ENCODE measurements at regions not wholly inside any gene's neighbourhood (a gene's known extent, or its start where the extent isn't known, plus 50 kb on each side); places are given as distances from the start of the nearest gene placed in this dataset.

- DNase-seq, result no peak
These were observed 402.1 kb downstream of the PDCD6IP start for GRCh38 chr3:34200576-34200975.

DNA sequence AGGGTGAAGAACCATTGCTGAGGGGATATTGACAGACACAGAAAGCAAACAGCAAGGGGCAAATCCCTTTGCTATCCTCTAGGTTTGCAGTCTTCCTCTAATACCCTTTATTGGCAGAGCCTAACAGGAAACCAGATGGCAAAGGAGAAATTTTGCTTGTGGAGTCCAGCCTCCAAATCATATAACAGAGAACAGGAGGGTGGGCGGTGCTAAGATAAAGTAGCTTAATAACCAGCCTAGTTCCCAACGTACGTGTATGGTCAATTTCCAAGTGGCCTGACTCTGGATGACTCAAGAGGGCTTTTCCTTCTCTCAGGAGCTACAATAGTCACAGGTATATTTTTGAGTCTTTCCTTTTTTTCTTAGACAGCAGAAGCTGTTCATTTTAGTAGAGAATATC, 404.5 kb downstream of the PDCD6IP start:
- DNase-seq, result no peak

DNA sequence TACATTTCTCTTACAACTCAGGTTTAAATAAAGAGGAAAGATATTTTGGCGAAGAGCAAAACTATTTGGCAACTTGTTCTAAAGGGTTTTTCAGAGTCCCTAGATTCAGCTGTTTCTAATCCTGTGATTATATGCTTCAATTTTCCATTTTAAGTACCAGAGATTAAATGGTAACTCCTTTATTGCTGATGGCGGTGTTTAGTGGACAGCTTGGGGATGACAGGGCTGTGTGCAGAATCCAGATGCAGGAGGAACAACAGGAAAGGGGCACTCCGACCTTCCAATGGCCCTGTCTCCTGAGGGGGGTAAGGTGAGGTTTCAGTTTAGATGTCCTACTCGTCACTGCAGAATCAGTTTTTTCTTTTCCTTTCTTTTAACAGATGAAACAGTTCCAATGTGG, 405.0 kb downstream of the PDCD6IP start:
- no peak for DNase-seq

DNA sequence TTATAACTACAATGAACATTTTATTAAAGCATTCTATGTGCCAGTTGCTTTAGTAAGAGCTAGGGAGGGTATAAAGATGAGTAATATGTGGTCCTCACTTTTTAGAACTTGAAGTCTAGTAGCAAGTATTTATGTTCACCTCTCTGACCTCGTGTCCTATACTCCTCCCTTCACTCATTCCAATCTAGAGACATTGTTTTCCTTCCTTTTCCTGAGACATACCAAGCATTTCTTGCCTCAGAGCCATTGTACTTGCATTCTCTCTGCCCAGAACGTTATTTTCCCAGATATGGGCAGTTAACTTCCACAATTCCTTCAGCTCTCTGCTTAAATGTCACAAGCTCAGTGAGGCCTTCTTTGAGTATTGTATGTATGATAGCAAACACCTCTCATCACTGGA, 408.6 kb downstream of the PDCD6IP start:
- no peak for DNase-seq

GRCh38 chr3:34207806-34208205, 409.4 kb downstream of the PDCD6IP start:
- no peak for DNase-seq

DNA sequence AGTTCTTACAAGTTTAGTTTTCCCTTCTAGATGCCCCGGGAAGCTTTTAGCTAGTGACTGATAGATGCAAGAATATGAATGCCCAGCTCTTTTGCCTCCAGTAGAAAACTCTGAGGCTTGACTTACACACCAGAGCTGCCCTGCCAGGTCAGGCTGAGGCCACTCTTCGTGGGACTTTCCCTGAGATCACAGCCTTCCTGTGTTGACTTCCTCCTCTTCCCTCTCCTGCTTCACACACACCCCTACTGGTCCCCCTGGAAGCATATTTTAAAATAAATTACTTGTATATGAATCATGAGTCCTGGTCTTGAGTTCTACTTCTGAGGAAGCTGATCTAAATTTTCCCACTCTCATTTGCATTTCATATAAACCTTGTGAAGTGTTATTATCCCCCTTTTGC, 413.7 kb downstream of the PDCD6IP start:
- no peak for DNase-seq

GRCh38 chr3:34212656-34213055, 414.2 kb downstream of the PDCD6IP start:
- no peak for DNase-seq

DNA sequence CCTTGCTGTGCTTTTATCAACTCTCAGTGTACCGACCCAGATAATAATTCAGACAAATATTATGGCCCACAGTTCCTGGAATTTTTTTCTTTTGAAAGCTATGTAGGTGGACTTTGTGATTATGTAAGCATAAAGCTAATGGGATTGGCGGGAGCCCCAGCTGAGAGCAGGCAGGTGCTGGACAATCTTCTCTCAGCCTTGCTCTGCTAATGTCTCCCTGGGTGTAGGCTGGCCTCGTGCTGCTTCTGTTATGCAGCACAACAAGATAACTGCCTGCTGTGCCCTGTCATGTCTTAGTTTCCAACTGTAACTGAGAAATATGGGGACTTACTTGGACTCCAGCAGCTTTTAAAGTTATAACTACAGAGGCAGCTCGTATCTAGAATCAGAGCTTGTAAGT, 415.0 kb downstream of the PDCD6IP start:
- DNase-seq, result no peak

DNA sequence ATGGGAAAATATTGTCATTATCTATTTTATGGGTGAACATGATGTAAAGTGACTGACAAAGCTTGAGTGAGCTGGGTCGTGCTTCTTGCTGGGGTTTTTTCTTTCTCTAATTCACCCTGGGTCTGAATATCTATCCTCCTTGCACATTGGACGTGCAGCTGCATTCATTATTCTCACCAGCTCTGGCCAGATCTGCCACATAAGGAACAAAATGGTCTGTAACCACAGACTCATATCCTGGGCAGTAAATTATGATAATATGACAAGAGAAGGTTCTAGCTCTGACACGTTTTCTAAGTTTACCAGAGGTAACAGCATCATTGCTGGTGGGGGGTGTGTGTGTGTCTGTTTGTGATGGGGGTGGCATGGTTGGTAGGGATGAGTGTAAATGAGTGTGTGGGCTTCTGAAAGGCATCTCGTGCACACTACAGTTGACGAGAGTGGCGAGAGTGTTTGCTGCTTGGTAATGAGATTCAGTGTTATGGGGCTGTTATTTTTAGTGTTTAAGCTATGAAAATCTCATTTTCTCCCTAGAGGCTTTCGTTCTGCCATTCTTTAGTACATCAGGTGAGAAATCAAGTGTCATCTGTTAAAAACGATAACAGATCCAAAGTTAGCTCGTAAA, 418.4 kb downstream of the PDCD6IP start:
- no peak for DNase-seq

- DNase-seq, result no peak
These were observed 420.4 kb downstream of the PDCD6IP start for GRCh38 chr3:34218706-34219385.

GRCh38 chr3:34219556-34219955, 421.1 kb downstream of the PDCD6IP start:
- no peak for DNase-seq

GRCh38 chr3:34225821-34226366, 427.5 kb downstream of the PDCD6IP start:
- DNase-seq, result no peak

- no peak for DNase-seq
These were observed 431.4 kb downstream of the PDCD6IP start for GRCh38 chr3:34229876-34230275.

- no peak for DNase-seq
These were observed 436.7 kb downstream of the PDCD6IP start for GRCh38 chr3:34235096-34235495.

DNA sequence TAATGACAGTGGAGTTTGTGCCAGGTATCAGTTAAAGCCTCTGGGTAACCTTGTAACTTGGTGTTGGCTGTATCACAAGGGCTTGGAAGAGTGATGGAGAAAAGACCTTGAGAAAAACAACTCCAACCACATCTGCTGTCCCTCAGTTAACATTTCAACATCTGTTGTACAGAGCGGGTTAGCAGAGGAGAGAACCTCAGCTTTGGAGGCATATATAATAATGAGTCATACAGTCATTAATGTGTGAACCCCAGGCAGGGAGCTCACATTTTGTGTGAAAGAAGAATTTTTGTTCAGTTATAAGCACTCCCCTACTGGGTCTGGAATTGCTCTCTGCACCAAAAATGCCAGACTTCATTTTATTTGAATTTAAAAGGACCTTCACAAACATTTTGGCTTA, 439.5 kb downstream of the PDCD6IP start:
- DNase-seq, result no peak

DNA sequence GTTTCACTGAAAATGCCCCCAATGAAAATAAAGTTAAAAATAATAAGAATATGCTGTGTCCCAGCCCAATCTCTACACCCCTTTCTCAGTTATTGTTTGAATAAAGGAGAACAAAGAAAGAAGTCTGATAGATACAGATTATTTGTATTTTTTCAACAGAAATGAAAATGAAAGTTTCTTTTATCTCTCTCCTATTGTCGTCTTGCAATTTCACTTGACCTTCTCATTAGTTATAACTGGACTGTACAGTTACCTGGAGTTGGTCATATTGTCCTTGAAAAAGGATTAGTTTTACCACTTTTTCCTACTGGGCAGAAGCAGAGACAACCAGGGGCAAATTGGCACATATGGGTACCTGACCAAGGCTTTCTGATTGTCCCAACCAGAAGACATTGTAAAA, 440.0 kb downstream of the PDCD6IP start:
- no peak for DNase-seq

- no peak for DNase-seq
These were observed 440.9 kb downstream of the PDCD6IP start for GRCh38 chr3:34239287-34239686.

DNA sequence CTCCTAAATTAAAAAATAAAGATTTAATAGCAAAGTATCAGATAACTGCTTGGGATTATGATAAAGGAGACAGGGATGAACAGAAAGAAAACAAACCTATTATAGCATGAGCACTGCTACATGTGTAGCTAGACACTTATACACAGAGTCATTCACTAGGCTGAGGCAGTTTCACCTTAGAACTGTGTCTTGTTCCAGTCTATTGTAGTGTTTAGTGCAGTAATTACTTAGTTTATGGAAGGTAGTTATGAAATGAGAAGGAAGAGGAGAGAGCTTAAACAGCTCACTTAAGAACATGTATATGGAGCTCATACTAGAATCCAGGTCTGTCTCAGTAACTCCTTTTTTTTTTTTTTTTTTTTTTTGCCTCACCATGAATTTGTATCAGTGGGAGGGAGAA, 441.4 kb downstream of the PDCD6IP start:
- DNase-seq, result no peak

DNA sequence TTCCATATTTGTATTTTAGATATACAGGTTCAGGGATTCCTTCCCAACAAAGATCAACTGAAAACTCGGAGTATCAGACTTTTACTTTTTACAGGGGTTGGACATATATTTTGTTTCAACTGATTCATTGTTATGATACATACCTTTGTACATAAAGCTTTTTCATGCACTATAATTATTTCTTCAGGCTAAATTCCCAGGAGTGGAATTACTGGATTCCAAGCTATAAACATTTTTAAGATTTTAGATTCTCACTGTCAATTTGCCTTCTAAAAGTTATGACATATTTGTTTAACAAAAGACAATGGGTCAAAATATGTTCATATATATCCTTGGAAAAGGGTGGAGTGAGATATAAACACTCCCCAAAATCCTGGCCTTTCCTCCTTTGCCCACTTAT, 449.0 kb downstream of the PDCD6IP start:
- DNase-seq, result no peak

GRCh38 chr3:34248352-34248751, 449.9 kb downstream of the PDCD6IP start:
- DNase-seq, result no peak

GRCh38 chr3:34254285-34254684, 455.9 kb downstream of the PDCD6IP start:
- no peak for DNase-seq

GRCh38 chr3:34256021-34256420, 457.6 kb downstream of the PDCD6IP start:
- no peak for DNase-seq

- no peak for DNase-seq
These were observed 458.4 kb downstream of the PDCD6IP start for GRCh38 chr3:34256791-34257190.

- no peak for DNase-seq
These were observed 460.0 kb downstream of the PDCD6IP start for GRCh38 chr3:34258271-34258998.
